ENCODE measurements at regions not wholly inside any gene's neighbourhood (a gene's known extent, or its start where the extent isn't known, plus 50 kb on each side); places are given as distances from the start of the nearest gene placed in this dataset.

GRCh38 chr9:4424038-4424437 lies 66.2 kb upstream of the SLC1A1 start:
- no peak overlapping the region for H3K4me3 ChIP-seq
- H3K9me3 ChIP-seq (ENCODE audit: low read depth), result no peaks in the 10 kb centered on the region
- peaks cover 11% of the 10 kb centered on the region for H3K4me1 ChIP-seq (ENCODE audit: low read depth)
- TF ChIP-seq, protein P1, sequence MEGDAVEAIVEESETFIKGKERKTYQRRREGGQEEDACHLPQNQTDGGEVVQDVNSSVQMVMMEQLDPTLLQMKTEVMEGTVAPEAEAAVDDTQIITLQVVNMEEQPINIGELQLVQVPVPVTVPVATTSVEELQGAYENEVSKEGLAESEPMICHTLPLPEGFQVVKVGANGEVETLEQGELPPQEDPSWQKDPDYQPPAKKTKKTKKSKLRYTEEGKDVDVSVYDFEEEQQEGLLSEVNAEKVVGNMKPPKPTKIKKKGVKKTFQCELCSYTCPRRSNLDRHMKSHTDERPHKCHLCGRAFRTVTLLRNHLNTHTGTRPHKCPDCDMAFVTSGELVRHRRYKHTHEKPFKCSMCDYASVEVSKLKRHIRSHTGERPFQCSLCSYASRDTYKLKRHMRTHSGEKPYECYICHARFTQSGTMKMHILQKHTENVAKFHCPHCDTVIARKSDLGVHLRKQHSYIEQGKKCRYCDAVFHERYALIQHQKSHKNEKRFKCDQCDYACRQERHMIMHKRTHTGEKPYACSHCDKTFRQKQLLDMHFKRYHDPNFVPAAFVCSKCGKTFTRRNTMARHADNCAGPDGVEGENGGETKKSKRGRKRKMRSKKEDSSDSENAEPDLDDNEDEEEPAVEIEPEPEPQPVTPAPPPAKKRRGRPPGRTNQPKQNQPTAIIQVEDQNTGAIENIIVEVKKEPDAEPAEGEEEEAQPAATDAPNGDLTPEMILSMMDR (IDR thresholded peaks at IDR 0.05; ENCODE audit: low read depth, low read length), result no peak
- no peak for DNase-seq (ENCODE audit: low read depth in 1 of 2, low spot score in 1 of 2)
- no peaks in the 10 kb centered on the region for H3K27me3 ChIP-seq
- H3K36me3 ChIP-seq, result no peaks in the 10 kb centered on the region
- H3K27ac ChIP-seq, result no peak overlapping the region

DNA sequence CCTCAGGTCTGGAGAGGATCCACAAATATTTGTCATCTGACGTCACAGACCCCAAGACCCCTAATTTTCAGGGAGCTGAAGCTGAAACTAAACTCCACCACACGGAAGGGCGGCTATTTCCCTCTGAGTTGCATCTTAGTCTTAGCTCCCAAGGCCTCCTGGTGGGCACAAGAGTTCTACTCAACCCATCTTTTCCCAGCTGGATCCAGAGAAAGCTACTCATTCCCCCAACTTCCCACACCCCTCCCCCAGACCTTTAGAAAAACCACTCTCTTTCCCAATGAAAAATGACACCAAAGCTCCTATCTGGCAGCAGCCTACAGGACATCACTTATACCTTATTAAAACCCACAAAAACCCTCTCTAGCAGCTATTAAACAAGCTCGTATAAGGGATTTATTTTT lies 67.1 kb upstream of the SLC1A1 start:
- H3K9me3 ChIP-seq (ENCODE audit: low read depth), result no peaks in the 10 kb centered on the region
- peaks cover 11% of the 10 kb centered on the region for H3K4me1 ChIP-seq (ENCODE audit: low read depth)
- H3K27me3 ChIP-seq, result no peaks in the 10 kb centered on the region
- no peak overlapping the region for H3K4me3 ChIP-seq
- TF ChIP-seq, protein P1 (IDR thresholded peaks at IDR 0.05; ENCODE audit: low read depth, low read length), result no peak
- DNase-seq (ENCODE audit: low read depth in 1 of 2, low spot score in 1 of 2), result no peak
- no peak overlapping the region for H3K27ac ChIP-seq
- no peaks in the 10 kb centered on the region for H3K36me3 ChIP-seq

DNA sequence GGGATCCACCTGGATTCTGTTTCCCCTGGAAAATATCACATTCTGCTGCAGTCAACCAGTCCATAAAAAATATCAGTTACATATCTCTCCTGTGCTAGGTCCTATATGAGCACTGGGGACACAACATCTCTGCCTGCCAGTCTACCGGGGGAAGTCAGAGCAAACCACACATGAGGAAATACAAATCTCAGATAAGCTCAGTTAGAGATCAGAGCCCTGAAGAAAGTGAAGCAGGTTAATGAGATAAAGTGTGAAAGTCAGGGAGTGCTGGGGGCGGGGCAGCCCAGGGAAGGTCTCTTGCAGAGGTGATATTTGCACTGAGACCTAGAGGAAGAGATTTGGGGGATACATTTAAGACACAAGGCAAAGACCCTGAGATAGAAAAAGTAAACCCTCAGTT lies 67.8 kb upstream of the SLC1A1 start:
- no peaks in the 10 kb centered on the region for H3K36me3 ChIP-seq
- H3K27me3 ChIP-seq, result no peaks in the 10 kb centered on the region
- no peak overlapping the region for H3K4me3 ChIP-seq
- TF ChIP-seq, protein P1 (IDR thresholded peaks at IDR 0.05; ENCODE audit: low read depth, low read length), result no peak
- no peak overlapping the region for H3K27ac ChIP-seq
- H3K9me3 ChIP-seq (ENCODE audit: low read depth), result no peaks in the 10 kb centered on the region
- no peak for DNase-seq (ENCODE audit: low read depth in 1 of 2, low spot score in 1 of 2)
- H3K4me1 ChIP-seq (ENCODE audit: low read depth), result peaks cover 17% of the 10 kb centered on the region

DNA sequence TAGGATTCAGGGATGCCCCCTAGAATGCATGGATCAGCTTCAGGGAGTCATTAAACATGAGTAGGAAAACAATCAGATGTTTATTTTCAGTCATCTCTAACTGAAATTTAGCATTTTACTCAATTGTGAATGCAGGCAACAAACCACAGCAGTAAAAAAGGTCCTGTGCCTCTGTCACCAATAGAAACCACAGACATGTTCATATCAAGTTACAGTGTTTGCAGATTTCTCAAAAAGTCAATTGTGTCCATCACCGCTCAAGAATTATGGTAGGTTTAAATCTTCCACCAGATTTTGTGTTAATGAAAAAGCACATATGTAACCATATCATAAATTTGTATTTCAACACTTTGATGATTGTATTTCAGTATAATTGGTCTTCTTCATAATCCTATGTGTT lies 68.4 kb upstream of the SLC1A1 start:
- TF ChIP-seq, protein P1 (IDR thresholded peaks at IDR 0.05; ENCODE audit: low read depth, low read length), result no peak
- no peak overlapping the region for H3K4me3 ChIP-seq
- H3K4me1 ChIP-seq (ENCODE audit: low read depth), result peaks cover 17% of the 10 kb centered on the region
- H3K9me3 ChIP-seq (ENCODE audit: low read depth), result no peaks in the 10 kb centered on the region
- no peak for DNase-seq (ENCODE audit: low read depth in 1 of 2, low spot score in 1 of 2)
- H3K27ac ChIP-seq, result no peak overlapping the region
- no peaks in the 10 kb centered on the region for H3K27me3 ChIP-seq
- no peaks in the 10 kb centered on the region for H3K36me3 ChIP-seq

- H3K27me3 ChIP-seq, result no peaks in the 10 kb centered on the region
- DNase-seq (ENCODE audit: low read depth in 1 of 2, low spot score in 1 of 2), result no peak
- TF ChIP-seq, protein P1 (IDR thresholded peaks at IDR 0.05; ENCODE audit: low read depth, low read length), result no peak
- no peaks in the 10 kb centered on the region for H3K9me3 ChIP-seq (ENCODE audit: low read depth)
- H3K36me3 ChIP-seq, result no peaks in the 10 kb centered on the region
- peaks cover 21% of the 10 kb centered on the region for H3K4me1 ChIP-seq (ENCODE audit: low read depth)
- no peak overlapping the region for H3K4me3 ChIP-seq
- H3K27ac ChIP-seq, result no peak overlapping the region
These were observed 69.9 kb upstream of the SLC1A1 start for GRCh38 chr9:4420351-4420750.

Measured in cardiac muscle cell (in vitro differentiated cells and primary cell).